CD4-positive, alpha-beta T cell treated with Interleukin-17A for 1 hour (primary cell): ENCODE measurements at regions not wholly inside any gene's neighbourhood (a gene's known extent, or its start where the extent isn't known, plus 50 kb on each side); places are given as distances from the start of the nearest gene placed in this dataset.
"Not testable (repeated sequence)": the region's sequence is repeated elsewhere in the genome, so short reads cannot be mapped to it uniquely, and the experiment has no call there.

Experiments
- DNase-seq: peaks from one replicate; pipeline ENCODE4 v3.0.0-alpha.2; 2020

GRCh38 chr1:189152685-189153084 lies 1325.0 kb downstream of the BRINP3 start:
- DNase-seq = no peak

- DNase-seq = no peak
Measured at GRCh38 chr1:189158155-189158554, 1319.5 kb downstream of the BRINP3 start.

GRCh38 chr1:189175889-189176288 lies 1301.8 kb downstream of the BRINP3 start:
- no peak for DNase-seq

GRCh38 chr1:189180057-189180456 lies 1297.6 kb downstream of the BRINP3 start:
- DNase-seq = no peak

- DNase-seq = no peak
Measured at GRCh38 chr1:189185097-189185496, 1292.6 kb downstream of the BRINP3 start.

GRCh38 chr1:189192741-189193520 lies 1284.7 kb downstream of the BRINP3 start:
- no peak for DNase-seq

- DNase-seq = no peak
Measured at GRCh38 chr1:189205863-189206262, 1271.8 kb downstream of the BRINP3 start.

GRCh38 chr1:189206617-189207016 lies 1271.0 kb downstream of the BRINP3 start:
- no peak for DNase-seq

GRCh38 chr1:189211742-189212141 lies 1265.9 kb downstream of the BRINP3 start:
- no peak for DNase-seq

GRCh38 chr1:189212606-189213005 lies 1265.1 kb downstream of the BRINP3 start:
- DNase-seq = no peak

GRCh38 chr1:189216886-189217285 lies 1260.8 kb downstream of the BRINP3 start:
- no peak for DNase-seq

- no peak for DNase-seq
Measured at GRCh38 chr1:189217646-189218045, 1260.0 kb downstream of the BRINP3 start.

GRCh38 chr1:189220750-189221149 lies 1256.9 kb downstream of the BRINP3 start:
- no peak for DNase-seq

GRCh38 chr1:189225794-189226145 lies 1251.9 kb downstream of the BRINP3 start:
- not testable (repeated sequence) for DNase-seq

- DNase-seq = no peak
Measured at GRCh38 chr1:189226779-189227178, 1250.9 kb downstream of the BRINP3 start.

- DNase-seq = no peak
Measured at GRCh38 chr1:189237008-189237407, 1240.7 kb downstream of the BRINP3 start.

- DNase-seq = no peak
Measured at GRCh38 chr1:189253601-189254350, 1223.9 kb downstream of the BRINP3 start.

GRCh38 chr1:189261128-189261527 lies 1216.5 kb downstream of the BRINP3 start:
- not testable (repeated sequence) for DNase-seq

GRCh38 chr1:189269011-189269410 lies 1208.7 kb downstream of the BRINP3 start:
- DNase-seq = no peak

- DNase-seq = no peak
Measured at GRCh38 chr1:189274267-189274666, 1203.4 kb downstream of the BRINP3 start.

- no peak for DNase-seq
Measured at GRCh38 chr1:189275796-189276195, 1201.9 kb downstream of the BRINP3 start.

GRCh38 chr1:189289346-189289745 lies 1188.3 kb downstream of the BRINP3 start:
- no peak for DNase-seq

- no peak for DNase-seq
Measured at GRCh38 chr1:189301235-189301634, 1176.4 kb downstream of the BRINP3 start.

- no peak for DNase-seq
Measured at GRCh38 chr1:189305279-189305678, 1172.4 kb downstream of the BRINP3 start.
